ENCODE measurements at regions not wholly inside any gene's neighbourhood (a gene's known extent, or its start where the extent isn't known, plus 50 kb on each side); places are given as distances from the start of the nearest gene placed in this dataset.

DNA sequence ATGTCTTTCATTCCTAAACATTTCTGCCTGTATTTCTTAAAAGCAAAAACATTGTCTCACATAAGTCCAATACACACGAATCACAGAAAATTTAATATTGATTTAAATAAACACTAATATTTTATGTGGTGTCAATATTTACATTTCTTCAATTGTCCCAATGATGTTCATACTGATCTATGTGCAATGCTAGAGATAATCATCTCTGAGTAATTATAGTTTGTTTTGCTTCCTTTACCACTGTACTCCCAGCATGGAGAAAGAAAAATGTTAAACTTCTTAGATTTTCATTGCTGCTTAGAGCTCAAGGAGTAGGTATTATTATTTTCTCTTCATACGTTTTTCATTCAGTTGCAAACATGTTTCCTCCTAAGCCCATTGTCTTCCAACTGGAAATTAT, 434.2 kb upstream of the PRR20A start:
- Histone ChIP-seq H3K9ac (ENCODE audit: low read length) (no peak overlapping the region), H3K79me2 (ENCODE audit: control insufficient read depth, insufficient read depth, low read length) (no peaks in the 10 kb centered on the region), H3K9me3 (ENCODE audit: control extremely low read depth in 1 of 3, control insufficient read depth in 2 of 3, insufficient read depth in 1 of 3, low read length in 2 of 3) (peaks cover 0 to 3% (median 0%) of the 10 kb centered on the region in 3 donors), H4K20me1 (ENCODE audit: control insufficient read depth, insufficient read depth, low read length, poor library complexity, severe bottlenecking) (no peaks in the 10 kb centered on the region), H3K4me3 (ENCODE audit: control extremely low read depth in 1 of 5, extremely low read depth in 1 of 5, insufficient read depth in 1 of 5, low read depth in 2 of 5, low read length in 4 of 5) (no peak overlapping the region), H3K27me3 (replicated peaks in 1 of 4; ENCODE audit: control extremely low read depth in 1 of 4, control insufficient read depth in 3 of 4, insufficient read depth in 4 of 4, low read length in 3 of 4) (no peaks in the 10 kb centered on the region), H3K4me2 (replicated peaks; ENCODE audit: low read depth, low read length, poor library complexity, severe bottlenecking) (no peak overlapping the region), H3K27ac (ENCODE audit: low read length in 2 of 2) (no peak overlapping the region), H3K36me3 (replicated peaks in 1 of 2; ENCODE audit: control extremely low read depth in 1 of 2, control insufficient read depth in 1 of 2, extremely low read depth in 1 of 2, insufficient read depth in 2 of 2, low read length in 1 of 2) (no peaks in the 10 kb centered on the region), H2AFZ (ENCODE audit: insufficient read depth, low read depth, low read length, poor library complexity, severe bottlenecking) (no peak overlapping the region), H3K4me1 (ENCODE audit: control insufficient read depth in 2 of 2, insufficient read depth in 2 of 2, low read length in 2 of 2) (no peaks in the 10 kb centered on the region)
- CTCF ChIA-PET = no interaction called here
- intact Hi-C loops (cut with micrococcal nuclease) = no loop called here
- DNase-seq (no peak), ATAC-seq (ENCODE audit: low read depth) (no peak)
- Mint-ChIP-seq H3K27ac (no peak overlapping the region), H3K27me3 (no peaks in the 10 kb centered on the region), H3K4me3 (no peak overlapping the region), H3K9me3 (ENCODE audit: insufficient read depth) (peaks cover 3% of the 10 kb centered on the region), H3K4me1 (no peaks in the 10 kb centered on the region)
- no peak for TF ChIP-seq CTCF (IDR thresholded peaks at IDR 0.05)
- TF ChIP-seq EZH2 (IDR thresholded peaks at IDR 0.05; ENCODE audit: borderline replicate concordance, insufficient read depth, low read depth, low read length, poor library complexity, severe bottlenecking) = no peak
- POLR2A ChIA-PET = no interaction called here
- WGBS (ENCODE audit: insufficient coverage) = no CpG with 5 or more reads among the region's 2 CpGs

- POLR2A ChIA-PET = no interaction called here
- H3K27ac Mint-ChIP-seq = no peak overlapping the region
Measured at GRCh38 chr13:56713656-56714055, 427.1 kb upstream of the PRR20A start.

More at GRCh38 chr13:56713656-56714055, 427.1 kb upstream of the PRR20A start:
- no peak overlapping the region for H3K4me2 ChIP-seq (replicated peaks; ENCODE audit: low read depth, low read length, poor library complexity, severe bottlenecking)
- H3K79me2 ChIP-seq (ENCODE audit: control insufficient read depth, insufficient read depth, low read length) = no peaks in the 10 kb centered on the region
- H3K4me1 ChIP-seq (ENCODE audit: control insufficient read depth in 2 of 2, insufficient read depth in 2 of 2, low read length in 2 of 2) = no peaks in the 10 kb centered on the region
- H3K9me3 Mint-ChIP-seq (ENCODE audit: insufficient read depth) = peaks cover 7% of the 10 kb centered on the region
- H4K20me1 ChIP-seq (ENCODE audit: control insufficient read depth, insufficient read depth, low read length, poor library complexity, severe bottlenecking) = no peaks in the 10 kb centered on the region
- no peaks in the 10 kb centered on the region for H3K27me3 ChIP-seq (replicated peaks in 1 of 4; ENCODE audit: control extremely low read depth in 1 of 4, control insufficient read depth in 3 of 4, insufficient read depth in 4 of 4, low read length in 3 of 4)
- no peak for TF ChIP-seq CTCF (IDR thresholded peaks at IDR 0.05)
- no peak for TF ChIP-seq EZH2 (IDR thresholded peaks at IDR 0.05; ENCODE audit: borderline replicate concordance, insufficient read depth, low read depth, low read length, poor library complexity, severe bottlenecking)
- peaks cover 0 to 3% (median 0%) of the 10 kb centered on the region in 3 donors for H3K9me3 ChIP-seq (ENCODE audit: control extremely low read depth in 1 of 3, control insufficient read depth in 2 of 3, insufficient read depth in 1 of 3, low read length in 2 of 3)
- CTCF ChIA-PET = no interaction called here
- H3K4me1 Mint-ChIP-seq = no peaks in the 10 kb centered on the region
- no peak overlapping the region for H3K4me3 ChIP-seq (ENCODE audit: control extremely low read depth in 1 of 5, extremely low read depth in 1 of 5, insufficient read depth in 1 of 5, low read depth in 2 of 5, low read length in 4 of 5)
- DNase-seq (no peak), ATAC-seq (ENCODE audit: low read depth) (no peak)
- H3K4me3 Mint-ChIP-seq = no peak overlapping the region
- H3K27me3 Mint-ChIP-seq = no peaks in the 10 kb centered on the region
- intact Hi-C loops (cut with micrococcal nuclease) = no loop called here
- 80% methylated on average over 1 of the region's 2 CpGs for WGBS (ENCODE audit: insufficient coverage)
- no peak overlapping the region for H3K27ac ChIP-seq (ENCODE audit: low read length in 2 of 2)
- no peak overlapping the region for H3K9ac ChIP-seq (ENCODE audit: low read length)
- no peaks in the 10 kb centered on the region for H3K36me3 ChIP-seq (replicated peaks in 1 of 2; ENCODE audit: control extremely low read depth in 1 of 2, control insufficient read depth in 1 of 2, extremely low read depth in 1 of 2, insufficient read depth in 2 of 2, low read length in 1 of 2)
- no peak overlapping the region for H2AFZ ChIP-seq (ENCODE audit: insufficient read depth, low read depth, low read length, poor library complexity, severe bottlenecking)

Measured in B cell (primary cell).